GM03348 (cell line): ENCODE measurements at regions not wholly inside any gene's neighbourhood (a gene's known extent, or its start where the extent isn't known, plus 50 kb on each side); places are given as distances from the start of the nearest gene placed in this dataset.
A peak's percentile ranks its signal among the peaks of the same experiment; 100 is the strongest.

ENCODE experiments used
- DNase-seq: peaks from one replicate; pipeline ENCODE4 v3.0.0; 2012; ENCODE audit warnings: low spot score

DNA sequence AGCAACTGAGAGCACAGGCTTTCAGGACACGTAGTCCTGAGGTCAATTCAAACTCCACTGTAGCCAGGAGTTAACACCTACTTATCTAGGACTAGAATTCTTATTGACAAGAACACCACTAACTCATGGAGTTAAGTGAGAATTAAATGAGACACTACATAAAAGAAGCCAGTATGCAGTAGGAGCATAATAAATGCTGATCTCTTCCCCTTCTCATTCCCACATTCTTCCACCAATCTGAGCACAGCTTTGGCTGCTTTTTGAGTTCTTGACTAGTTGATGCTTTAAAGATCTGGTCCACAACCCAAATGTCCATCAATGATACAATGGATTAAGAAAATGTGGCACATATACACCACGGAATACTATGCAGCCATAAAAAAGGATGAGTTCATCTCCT lies 55.2 kb downstream of the TTC32 start:
- no peak for DNase-seq

- DNase-seq: no peak
Measured at GRCh38 chr2:19846030-19846429, 55.8 kb downstream of the TTC32 start.

DNA sequence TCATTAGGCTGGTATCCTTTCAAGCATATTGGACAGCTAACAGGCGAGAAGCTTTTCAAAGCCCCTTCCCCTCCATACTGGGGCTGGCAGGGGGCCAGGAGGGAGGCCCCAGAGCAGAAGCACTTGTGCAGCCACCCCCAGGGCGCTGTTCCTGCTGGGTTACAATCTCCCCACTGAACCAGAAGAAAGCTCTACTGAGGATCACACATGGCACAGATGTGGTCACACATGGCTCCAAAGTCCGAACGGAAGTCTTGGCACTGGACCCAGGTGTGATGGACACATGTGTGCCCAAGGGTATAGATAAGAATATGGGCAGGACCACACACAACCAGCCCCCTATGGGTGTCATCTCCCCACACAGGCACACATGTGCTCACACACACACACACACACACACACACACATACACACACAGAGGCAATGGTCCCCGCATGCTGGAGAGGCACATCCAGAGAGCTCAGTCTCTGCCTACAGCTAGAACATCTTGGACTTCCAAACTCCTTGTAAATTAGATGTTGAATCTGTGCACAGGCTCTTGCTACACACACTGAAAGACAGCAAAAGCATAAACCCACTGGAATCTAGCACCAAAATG lies 56.4 kb downstream of the TTC32 start:
- DNase-seq: no peak

GRCh38 chr2:19844750-19845149 lies 57.0 kb downstream of the TTC32 start:
- no peak for DNase-seq

GRCh38 chr2:19843992-19844515 lies 57.7 kb downstream of the TTC32 start:
- DNase-seq: no peak

DNA sequence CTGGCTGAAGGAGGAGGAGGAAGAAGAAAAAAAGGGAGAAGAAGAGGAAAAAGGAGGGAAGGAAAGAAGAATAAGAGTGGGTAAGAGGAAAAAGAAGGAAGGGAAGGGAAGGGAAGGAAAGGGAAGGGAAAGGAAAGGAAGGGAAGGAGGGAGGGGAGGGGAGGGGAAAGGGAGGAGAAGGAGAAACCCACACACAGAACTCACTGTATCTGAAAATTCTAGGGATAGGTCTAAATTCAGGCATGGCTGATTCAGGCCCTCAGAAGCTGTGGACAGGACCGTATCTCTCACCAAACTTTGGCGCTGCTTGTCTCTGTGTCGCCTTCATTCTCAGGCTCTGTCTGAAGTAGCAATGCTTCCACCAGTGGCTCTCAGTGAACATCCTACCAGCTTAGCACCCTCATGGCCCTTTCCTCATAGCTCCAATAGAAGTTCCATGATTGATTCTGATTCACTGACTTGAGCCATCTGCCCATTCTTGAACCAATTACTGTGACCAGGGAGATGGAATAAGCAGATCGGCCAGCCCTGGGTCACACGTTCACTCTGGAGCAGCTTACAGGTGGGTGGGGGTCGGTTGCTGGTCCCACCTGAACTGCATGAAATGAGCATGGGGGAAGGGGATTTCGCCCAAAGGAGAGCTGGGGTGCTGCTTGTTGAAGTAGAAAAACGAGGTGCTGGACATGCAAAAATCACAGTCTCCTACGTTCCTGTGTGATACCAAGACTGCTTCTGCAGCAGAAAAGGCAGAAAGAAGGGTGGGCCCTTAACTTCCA lies 59.7 kb downstream of the TTC32 start:
- DNase-seq: no peak

DNA sequence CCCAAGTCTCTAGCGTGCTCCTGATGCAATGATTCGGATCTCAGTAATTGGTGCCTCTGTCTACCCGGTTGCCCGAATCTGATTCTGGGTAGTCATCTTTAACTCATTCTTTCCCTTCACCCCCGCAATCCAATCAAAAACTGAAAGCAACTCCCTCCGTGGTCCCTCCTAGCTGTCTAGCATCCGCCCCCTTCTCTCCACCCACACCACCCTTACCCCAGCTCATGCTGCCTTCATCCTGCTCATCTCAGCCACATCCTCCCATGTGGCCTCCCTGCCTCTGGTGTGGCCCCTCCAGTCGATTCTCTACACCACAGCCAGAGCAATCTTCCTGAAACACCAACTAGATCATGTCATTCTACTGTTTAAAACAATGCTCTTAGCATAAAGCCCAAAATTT lies 62.3 kb downstream of the TTC32 start:
- DNase-seq: no peak

- no peak for DNase-seq
Measured at GRCh38 chr2:19838616-19839015, 63.2 kb downstream of the TTC32 start.

DNA sequence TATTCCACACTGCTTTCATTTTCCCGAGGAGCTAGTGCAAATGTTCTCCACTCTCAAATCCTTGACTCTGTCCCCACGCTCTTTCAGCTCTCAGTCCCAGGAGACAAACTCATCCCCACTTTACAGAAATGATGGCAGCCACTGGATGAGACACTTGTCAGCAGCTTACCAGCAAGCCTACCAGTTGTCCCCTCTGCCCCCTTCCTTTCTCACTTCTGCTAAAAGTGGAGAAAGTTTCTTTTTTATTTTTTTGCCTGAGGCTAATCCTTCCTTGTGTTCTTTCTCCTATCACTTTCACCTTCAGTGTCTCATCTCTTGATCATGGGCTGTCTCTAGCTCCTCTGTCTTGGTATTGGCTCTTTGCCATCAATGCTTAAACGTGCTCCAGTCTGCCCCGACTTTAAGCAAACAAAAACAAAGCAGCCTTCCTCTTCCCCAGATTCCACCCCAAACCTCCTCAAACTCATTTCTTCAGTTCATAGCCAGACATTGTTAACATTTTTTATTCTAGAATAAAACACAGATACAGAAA lies 64.5 kb downstream of the TTC32 start:
- DNase-seq: no peak

DNA sequence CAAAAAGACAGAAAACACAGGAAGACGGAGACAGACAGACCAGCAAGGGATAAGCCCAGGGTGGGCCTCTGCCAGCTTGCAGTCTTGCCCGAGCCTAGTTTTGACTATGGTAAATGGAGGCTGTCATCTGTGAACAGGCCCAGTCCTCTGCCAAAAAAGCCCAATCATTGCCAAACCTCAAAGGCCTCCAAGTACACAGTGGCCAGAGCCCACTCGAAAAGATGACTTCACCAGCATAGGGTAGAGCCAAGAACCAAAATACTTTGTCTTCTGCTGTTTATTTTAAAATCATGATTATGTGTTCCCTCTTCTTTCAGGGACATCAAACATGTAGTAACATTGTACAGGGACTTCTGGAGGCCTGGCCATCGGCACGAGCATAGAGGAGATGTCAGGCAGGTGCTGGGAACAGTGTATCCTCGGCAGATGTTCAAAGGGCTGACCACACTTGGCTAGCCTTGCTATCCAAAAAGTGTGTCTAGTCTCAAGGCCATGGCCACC lies 66.0 kb downstream of the TTC32 start:
- peak; percentile 52 for DNase-seq

DNA sequence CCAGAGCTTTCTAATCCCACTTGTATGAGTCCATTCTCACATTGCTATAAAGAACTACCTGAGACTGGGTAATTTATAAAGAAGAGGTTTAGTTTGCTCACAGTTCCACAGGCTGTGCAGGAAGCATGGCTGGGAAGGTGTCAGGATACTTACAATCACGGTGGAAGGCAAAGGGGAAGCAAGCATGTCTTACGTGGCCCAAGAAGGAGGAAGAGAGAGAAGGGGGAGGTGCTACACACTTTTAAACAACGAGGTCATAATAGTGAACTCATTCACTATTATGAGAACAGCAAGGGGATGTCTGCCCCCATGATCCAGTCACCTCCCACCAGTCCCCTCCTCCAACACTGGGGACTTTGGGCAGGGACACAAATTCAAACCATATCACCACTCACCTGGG lies 67.8 kb downstream of the TTC32 start:
- DNase-seq: no peak

GRCh38 chr2:19829672-19830071 lies 72.1 kb downstream of the TTC32 start:
- no peak for DNase-seq

- DNase-seq: no peak
Measured at GRCh38 chr2:19826874-19827273, 74.9 kb downstream of the TTC32 start.

DNA sequence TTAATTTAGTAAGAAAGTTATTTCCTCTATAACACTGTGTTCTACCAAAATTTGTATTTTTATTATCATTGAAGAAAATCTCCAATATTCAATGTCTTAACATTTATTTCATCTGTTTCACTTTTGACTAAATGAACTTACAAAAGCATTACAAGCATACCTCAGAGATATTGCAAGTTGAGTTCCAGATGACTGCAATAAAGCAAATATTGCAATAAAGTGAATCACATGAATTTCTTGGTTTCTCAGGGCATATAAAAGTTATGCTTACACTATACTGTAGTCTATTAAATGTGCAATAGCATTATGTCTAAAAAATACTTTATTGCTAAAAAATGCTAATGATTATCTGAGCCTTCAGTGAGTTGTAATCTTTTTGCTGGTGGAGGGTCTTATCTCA lies 78.3 kb downstream of the TTC32 start:
- no peak for DNase-seq

DNA sequence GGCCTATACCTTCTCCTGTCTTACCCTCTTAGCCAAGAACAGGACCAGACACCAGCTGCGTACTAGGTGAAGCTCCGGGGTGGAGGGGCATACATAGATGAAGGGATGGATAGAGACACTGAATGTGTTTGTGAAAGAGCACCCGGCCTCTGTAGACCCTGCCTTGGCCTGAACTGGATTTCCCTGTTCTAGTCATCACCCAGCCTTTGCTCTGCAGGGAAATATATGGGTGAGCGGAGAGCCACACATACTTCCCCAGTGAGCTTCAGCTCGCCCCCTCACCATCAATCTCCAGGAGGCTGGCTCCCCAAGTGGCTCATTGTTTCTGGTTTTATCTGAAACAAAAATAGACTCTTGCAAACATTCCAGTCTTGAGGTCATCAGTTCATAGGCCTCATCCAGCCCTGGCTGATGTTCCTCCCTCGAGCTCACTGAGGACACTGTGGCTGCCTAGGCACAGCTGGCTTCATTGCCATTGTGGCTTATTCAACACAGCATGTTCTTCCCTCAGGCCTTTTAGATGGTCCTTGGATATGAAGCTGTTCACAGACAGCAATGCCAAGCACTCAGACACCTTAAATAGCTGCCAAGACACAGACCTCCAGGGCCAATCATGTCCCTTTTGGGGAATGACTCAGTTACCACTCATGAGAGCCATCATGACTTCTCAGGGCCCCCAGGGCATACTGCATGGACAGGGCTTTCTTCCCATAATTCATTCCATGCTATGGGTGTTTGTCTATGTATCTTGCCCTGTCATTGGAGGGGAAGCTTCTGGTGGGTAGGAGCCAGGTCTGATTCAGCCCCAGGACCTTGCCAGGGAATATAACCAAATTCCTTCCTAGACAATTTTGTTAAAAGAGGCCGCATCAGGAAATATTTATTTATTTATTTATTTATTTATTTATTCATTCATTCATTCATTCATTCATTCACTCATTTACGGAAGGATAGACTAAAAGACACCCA lies 82.4 kb downstream of the TTC32 start:
- DNase-seq: peak; percentile 73

- DNase-seq: no peak
Measured at GRCh38 chr2:19818543-19818942, 83.2 kb downstream of the TTC32 start.

DNA sequence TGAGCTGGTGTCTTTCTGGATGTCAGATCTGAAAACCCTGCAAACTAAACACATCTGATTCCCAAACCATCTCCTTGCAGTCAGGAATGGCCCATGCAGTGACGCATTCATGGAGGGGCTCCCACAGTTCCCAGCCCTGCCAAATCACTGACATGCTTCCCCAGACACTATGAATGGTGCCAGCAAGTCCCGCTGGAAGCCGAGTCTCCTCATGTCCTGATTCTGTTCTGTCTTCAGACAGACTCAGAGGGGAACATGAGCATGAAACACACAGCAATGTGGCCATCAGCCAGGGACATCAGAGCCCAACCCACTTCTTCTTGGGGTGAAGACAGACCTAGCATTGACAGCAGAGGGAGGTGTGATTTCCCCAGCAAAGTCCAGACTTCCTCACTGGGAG lies 83.7 kb downstream of the TTC32 start:
- DNase-seq: no peak

DNA sequence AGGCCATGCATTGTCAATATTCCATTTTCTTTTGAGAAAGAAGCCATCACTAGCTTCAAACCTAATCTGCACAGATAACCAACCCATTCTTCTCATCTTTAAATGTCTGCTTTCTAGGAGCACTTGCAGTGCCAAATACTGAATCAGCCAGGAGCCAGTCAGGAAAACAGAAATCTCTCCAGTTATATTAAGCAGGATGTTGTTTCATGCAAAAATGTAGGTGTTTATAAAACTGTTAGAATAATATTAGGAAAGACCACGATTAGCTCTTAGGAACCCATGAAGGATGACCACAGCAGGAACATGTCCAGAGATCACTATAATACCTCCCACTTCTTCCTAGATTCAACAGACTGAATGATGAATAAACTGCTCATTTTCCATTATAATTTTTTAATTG lies 86.0 kb downstream of the TTC32 start:
- no peak for DNase-seq

DNA sequence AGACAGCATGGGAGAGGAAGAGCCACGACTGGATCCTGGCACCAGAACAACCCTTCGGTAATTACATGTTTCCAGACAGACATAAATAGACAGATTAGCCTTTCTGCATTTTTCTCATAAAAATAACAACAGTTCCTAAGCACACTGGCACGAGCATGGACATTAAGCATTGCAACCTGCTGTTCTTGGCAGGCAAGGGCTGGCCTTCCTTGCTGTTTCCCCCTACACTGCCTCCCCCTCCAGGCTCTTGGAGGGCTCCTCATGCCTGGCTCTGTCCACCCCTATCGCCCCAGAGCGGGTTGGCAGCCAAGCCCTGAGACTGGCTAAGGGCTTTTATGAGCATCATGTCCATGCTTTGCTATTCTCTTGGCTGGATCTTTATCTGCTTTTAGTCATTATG lies 89.6 kb downstream of the TTC32 start:
- no peak for DNase-seq

DNA sequence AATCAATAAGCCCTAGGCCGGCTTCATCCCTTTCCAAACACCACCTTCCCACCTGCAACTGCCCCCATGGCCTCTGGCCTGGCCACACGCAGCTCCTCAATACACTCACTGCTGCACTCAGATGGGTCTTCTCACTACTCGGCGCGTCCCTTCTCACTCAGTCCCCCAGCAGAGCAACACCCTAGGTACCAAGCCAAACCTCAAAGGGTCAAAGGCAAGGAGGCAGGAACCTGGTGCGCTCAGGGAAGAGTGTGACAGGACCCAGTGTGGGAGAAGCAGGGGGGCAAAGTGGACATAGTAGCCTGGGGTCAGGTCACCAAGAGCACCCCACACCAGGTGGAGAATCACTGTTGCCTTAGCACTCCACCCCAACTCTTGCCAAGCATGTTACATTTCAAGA lies 90.6 kb downstream of the TTC32 start:
- DNase-seq: no peak

- DNase-seq: no peak
Measured at GRCh38 chr2:19810637-19811036, 91.1 kb downstream of the TTC32 start.

- no peak for DNase-seq
Measured at GRCh38 chr2:19810148-19810547, 91.6 kb downstream of the TTC32 start.
